Subcutaneous abdominal adipose tissue (tissue), 5 donors: ENCODE measurements at regions not wholly inside any gene's neighbourhood (a gene's known extent, or its start where the extent isn't known, plus 50 kb on each side); places are given as distances from the start of the nearest gene placed in this dataset.

Source experiments
- H3K27ac ChIP-seq: one replicate; pipeline ENCODE4 v1.7.0; 2013; ENCODE audit warnings: low read depth, mild to moderate bottlenecking, inconsistent platforms, low read length, moderate library complexity
- H3K27me3 ChIP-seq, 5 donors: one replicate each; pipeline ENCODE4 v1.7.0; 2013; ENCODE audit warnings: low read length in 5 of 5, inconsistent platforms in 1 of 5; ENCODE audit not compliant: control insufficient read depth in 5 of 5, insufficient read depth in 4 of 5
- H3K36me3 ChIP-seq, 5 donors: one replicate each; pipeline ENCODE4 v1.7.0; 2013; ENCODE audit warnings: low read length in 5 of 5; ENCODE audit not compliant: control insufficient read depth in 5 of 5, insufficient read depth in 5 of 5
- H3K4me1 ChIP-seq, 5 donors: one replicate each; pipeline ENCODE4 v1.7.0; 2013; ENCODE audit warnings: low read length in 5 of 5, mild to moderate bottlenecking in 3 of 5, moderate library complexity in 1 of 5; ENCODE audit not compliant: control insufficient read depth in 5 of 5, insufficient read depth in 5 of 5
- H3K4me3 ChIP-seq, 5 donors: one replicate each; pipeline ENCODE4 v1.7.0; 2013; ENCODE audit warnings: low read length in 5 of 5, low read depth in 1 of 5
- H3K9ac ChIP-seq, 5 donors: one replicate each; pipeline ENCODE4 v1.7.0; 2013; ENCODE audit warnings: low read length in 5 of 5, mild to moderate bottlenecking in 4 of 5, moderate library complexity in 3 of 5
- H3K9me3 ChIP-seq, 5 donors: one replicate each; pipeline ENCODE4 v1.7.0; 2013; ENCODE audit warnings: low read length in 5 of 5; ENCODE audit not compliant: control insufficient read depth in 5 of 5
- donor health status: healthy.
- donor health status: healthy.
- donor health status: healthy.
- donor health status: healthy.
- donor health status: healthy.

DNA sequence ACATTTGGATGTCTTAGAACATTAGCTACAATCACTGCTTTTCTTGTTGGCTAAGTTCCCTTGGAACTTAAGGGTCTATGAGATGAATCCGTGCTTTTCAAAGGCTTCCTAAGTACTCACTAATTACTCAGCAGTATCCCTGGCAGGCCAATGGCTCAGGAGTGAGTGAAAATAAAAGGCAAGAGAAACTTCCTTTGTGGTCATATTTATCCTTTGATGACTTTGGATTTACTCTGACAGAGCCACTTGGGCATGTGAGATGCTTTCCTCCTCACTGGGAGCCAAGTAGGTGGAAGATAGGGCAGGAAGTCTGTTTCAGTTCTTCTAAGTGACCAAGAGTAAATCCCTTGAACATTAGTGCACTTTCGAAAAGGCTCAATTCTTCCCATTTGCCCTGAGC is 224.3 kb upstream of the FOXA2 start:
- H3K27me3 ChIP-seq, result no peaks in the 10 kb centered on the region
- H3K27ac ChIP-seq, result no peak overlapping the region
- no peaks in the 10 kb centered on the region for H3K9me3 ChIP-seq
- H3K4me3 ChIP-seq, result no peak overlapping the region
- H3K4me1 ChIP-seq, result peaks cover 0 to 11% (median 0%) of the 10 kb centered on the region in 5 donors
- H3K9ac ChIP-seq, result no peak overlapping the region
- H3K36me3 ChIP-seq, result no peaks in the 10 kb centered on the region

DNA sequence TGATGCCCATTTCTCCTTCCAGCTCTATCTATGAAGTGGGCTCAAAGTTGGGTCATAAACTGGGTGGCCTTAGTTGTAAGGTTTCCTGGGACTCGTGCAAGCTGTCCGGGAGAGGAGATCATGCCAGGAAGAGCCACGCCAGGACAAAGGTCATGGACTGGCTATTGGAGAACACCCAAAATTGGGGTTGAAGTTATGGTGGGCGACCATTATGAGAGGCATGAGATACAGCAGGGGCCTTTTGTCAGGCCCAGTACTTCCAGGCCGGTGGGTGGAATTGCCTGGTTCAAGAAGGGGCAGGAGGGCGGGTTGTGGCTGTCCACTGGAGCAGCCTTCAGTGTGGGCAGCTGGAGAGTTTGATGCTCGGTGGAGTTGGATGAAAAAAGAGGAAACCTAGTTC is 225.1 kb upstream of the SSTR4 start:
- H3K27ac ChIP-seq, result no peak overlapping the region
- H3K9ac ChIP-seq, result no peak overlapping the region
- H3K27me3 ChIP-seq, result no peaks in the 10 kb centered on the region
- H3K36me3 ChIP-seq, result no peaks in the 10 kb centered on the region
- H3K4me1 ChIP-seq, result peaks cover 0 to 8% (median 0%) of the 10 kb centered on the region in 5 donors
- no peak overlapping the region for H3K4me3 ChIP-seq
- H3K9me3 ChIP-seq, result no peaks in the 10 kb centered on the region

DNA sequence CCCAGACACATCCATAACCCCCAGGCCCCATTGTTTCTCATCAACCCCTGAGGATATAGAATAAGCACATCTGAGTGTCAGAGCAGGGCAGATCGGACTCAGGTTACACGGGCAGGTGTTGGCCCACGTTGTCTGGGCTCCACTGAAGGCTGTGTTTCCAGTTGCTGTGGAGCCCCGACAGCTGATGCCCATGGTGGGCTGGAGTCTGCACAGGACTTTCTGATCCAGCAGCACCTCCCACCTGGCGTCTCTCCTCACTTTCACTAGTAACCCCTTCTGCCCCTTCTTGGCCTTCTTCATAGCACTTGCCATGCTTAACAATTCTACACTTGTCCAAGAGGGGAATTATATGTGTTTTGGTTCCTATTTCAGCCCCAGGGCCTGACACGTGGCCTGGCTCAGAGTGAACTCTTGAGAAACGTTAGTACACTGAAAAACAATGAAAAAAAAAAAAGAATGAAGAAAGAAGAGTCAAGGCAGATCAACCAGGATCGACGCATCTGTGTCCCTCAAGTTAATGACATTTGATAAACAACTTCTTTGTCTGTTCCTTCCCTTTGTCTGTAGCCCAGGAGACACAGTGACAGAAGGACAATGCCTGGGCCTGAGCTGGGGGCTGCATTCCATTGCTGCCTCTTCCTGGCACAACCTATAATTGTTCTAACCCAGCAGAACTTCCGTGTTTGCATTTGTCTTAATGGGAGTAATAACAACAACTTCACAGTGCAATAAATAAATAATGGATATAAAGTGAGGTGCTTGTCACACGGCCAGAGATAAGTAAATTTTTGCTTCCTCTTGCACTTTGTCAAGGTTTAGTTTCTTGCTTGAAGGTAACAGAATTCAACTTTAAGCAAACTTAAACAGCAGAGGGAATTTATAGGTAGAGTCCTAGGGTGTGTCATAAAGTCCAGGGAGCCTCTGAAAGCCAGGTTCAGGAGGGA is 224.2 kb upstream of the SSTR4 start:
- Histone ChIP-seq H3K9ac (no peak overlapping the region), H3K9me3 (no peaks in the 10 kb centered on the region), H3K4me3 (no peak overlapping the region), H3K27ac (no peak overlapping the region), H3K27me3 (no peaks in the 10 kb centered on the region), H3K36me3 (no peaks in the 10 kb centered on the region), H3K4me1 (peaks cover 0 to 10% (median 0%) of the 10 kb centered on the region in 5 donors)

DNA sequence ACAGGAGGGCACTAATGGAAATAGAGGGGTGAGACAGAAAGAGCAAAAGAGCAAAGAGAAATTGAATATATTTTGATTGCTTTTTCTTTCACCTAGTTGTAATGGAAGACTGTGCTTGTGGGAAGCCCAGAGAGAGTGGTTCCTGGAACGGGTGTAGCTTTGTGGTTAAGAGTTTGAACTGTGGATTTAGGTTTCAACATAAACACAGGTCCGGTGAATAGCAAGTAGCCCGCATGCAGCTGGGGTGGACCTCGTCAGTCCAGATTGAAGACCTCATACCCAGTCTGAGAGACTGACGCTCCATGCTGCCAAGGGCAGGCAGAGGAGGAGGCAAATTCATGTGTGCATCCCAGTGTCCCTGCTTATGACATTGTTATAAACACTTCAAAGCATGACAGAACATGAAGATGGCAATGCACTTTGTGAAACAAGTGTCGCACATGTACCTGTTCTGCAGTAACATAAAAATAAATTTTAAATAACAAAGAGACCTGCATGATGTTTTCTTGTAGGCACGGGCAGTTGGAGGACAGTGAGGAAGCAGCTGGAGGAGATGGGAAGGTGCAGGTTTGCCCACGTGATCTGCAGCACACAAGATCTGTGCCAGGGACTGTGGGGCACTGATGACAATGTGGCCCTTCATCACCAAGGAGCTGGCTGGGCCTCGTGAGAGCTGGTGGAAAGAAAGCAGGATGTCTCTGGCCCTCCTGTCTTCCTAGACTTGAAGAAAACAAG is 220.5 kb upstream of the SSTR4 start:
- no peak overlapping the region for H3K27ac ChIP-seq
- H3K4me1 ChIP-seq, result peaks cover 0 to 6% (median 0%) of the 10 kb centered on the region in 5 donors
- no peaks in the 10 kb centered on the region for H3K9me3 ChIP-seq
- no peak overlapping the region for H3K4me3 ChIP-seq
- no peaks in the 10 kb centered on the region for H3K27me3 ChIP-seq
- H3K9ac ChIP-seq, result no peak overlapping the region
- H3K36me3 ChIP-seq, result no peaks in the 10 kb centered on the region

DNA sequence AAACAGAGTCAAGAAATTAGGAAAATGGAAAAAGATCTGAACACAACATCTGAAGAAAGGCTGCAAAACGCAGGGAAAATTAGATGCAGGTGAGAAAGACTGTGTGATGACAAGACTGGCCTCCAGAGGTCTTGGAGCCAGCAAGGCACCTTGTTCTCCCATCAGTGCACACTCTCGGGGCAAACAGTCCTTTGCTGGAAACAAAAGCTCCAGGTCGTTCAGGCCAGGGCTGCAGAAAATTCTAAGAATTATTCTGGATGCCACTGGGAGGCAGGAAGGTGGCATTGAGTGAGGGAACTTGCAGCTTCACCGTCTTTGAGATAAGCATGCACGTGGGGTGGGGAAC is 219.9 kb upstream of the SSTR4 start:
- no peak overlapping the region for H3K27ac ChIP-seq
- no peaks in the 10 kb centered on the region for H3K36me3 ChIP-seq
- no peaks in the 10 kb centered on the region for H3K9me3 ChIP-seq
- no peaks in the 10 kb centered on the region for H3K27me3 ChIP-seq
- peaks cover 0 to 6% (median 0%) of the 10 kb centered on the region in 5 donors for H3K4me1 ChIP-seq
- no peak overlapping the region for H3K9ac ChIP-seq
- no peak overlapping the region for H3K4me3 ChIP-seq

DNA sequence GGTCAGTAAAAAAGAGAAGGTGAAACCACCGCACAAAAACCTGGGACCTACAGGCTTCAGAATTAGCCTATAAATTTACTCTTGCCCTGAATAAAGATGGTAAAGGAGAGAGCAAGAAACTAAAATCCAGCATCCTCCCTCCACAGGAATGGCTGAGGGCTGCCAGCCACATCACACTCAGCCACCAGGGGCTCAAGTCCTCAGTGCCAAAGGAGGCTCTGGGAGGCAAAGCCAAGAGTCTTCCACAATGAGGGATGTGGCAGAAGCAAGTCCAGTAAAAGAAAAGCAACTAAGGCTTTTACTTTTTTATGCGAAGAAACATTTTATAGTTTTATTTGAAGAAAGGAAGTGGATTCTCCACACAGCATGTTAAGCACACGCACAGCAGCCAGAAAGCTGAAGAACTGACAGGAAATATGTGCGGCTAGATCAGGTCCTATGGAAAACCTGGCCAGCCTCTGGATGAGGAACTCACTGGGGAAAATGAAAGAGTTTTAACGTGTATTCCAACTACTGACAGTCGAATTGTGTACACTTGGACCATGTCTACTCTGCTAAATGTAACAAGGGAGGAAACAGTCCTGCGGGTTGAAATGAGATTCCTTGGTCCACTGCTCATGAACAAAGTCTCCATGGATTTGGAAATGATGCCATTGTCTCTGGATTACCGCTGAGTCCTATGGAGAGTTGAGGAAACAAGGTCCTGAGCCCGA is 219.4 kb upstream of the SSTR4 start:
- Histone ChIP-seq H3K4me1 (peaks cover 0 to 6% (median 0%) of the 10 kb centered on the region in 5 donors), H3K4me3 (no peak overlapping the region), H3K9me3 (no peaks in the 10 kb centered on the region), H3K36me3 (no peaks in the 10 kb centered on the region), H3K27ac (no peak overlapping the region), H3K27me3 (no peaks in the 10 kb centered on the region), H3K9ac (no peak overlapping the region)

DNA sequence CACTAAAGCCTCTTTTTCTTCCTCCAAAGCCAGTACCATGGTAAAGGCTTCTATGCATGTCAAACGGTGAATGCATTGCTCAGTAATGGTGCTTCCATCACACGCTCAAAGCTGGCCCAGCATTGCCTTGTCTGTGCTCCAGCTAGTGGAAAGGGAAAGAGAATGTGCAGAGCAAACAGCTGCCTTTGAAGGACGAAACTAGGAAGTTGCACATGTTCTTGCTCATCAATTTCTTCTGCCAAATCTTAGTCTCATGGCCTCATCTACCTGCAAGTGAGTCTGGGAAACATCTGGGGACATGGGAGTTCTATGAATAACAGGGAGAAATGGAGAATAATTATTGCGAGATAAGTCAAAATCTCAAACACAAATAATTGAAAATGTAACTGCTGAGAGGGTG is 216.5 kb upstream of the SSTR4 start:
- Histone ChIP-seq H3K27ac (no peak overlapping the region), H3K36me3 (no peaks in the 10 kb centered on the region), H3K9ac (no peak overlapping the region), H3K9me3 (no peaks in the 10 kb centered on the region), H3K27me3 (peaks cover 0 to 4% (median 0%) of the 10 kb centered on the region in 5 donors), H3K4me1 (peaks cover 0 to 6% (median 0%) of the 10 kb centered on the region in 5 donors), H3K4me3 (no peak overlapping the region)

DNA sequence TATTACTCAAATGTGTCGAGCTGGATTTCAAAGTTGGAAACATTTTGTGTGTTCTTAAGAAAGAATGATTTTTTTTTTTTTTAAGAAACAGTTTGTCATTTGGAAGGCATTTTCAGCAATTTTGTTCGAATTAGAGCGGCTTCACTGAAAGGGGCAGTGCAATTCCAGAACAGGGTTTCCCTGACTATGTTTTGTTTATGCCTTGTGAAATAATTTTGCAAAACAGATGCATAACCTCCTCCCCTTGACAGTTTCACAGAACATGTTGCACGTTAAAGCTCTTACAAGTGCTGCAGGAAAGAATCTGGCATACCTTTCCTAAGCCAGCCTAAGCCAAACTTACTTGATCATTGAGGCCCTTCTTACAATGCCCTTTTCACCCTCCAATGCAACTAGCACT is 216.0 kb upstream of the SSTR4 start:
- Histone ChIP-seq H3K9me3 (no peaks in the 10 kb centered on the region), H3K27me3 (peaks cover 0 to 4% (median 0%) of the 10 kb centered on the region in 5 donors), H3K9ac (no peak overlapping the region), H3K4me1 (peaks cover 0 to 6% (median 0%) of the 10 kb centered on the region in 5 donors), H3K27ac (no peak overlapping the region), H3K4me3 (no peak overlapping the region), H3K36me3 (no peaks in the 10 kb centered on the region)

DNA sequence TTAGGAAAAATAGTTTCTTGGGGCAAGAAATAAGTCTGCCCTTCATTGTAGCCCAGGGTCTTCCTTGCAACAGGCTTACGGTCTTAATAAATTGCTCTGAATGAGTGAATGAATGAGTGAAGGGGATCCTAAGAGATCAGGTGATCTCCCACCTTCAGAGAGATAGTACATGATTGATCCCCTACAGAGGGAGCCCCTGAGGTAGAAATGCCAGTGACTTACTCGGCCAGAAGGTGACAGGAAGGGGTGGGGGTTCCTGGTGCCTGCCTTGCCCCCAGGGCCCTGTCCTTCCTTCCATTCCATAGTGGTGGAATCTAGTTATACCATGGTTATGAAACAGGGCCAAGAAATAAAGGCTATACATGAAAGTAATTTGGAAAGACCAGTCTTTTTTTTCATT is 215.3 kb upstream of the SSTR4 start:
- peaks cover 0 to 4% (median 0%) of the 10 kb centered on the region in 5 donors for H3K27me3 ChIP-seq
- H3K36me3 ChIP-seq, result no peaks in the 10 kb centered on the region
- H3K4me1 ChIP-seq, result peaks cover 0 to 6% (median 0%) of the 10 kb centered on the region in 5 donors
- H3K9ac ChIP-seq, result no peak overlapping the region
- no peak overlapping the region for H3K4me3 ChIP-seq
- H3K27ac ChIP-seq, result no peak overlapping the region
- H3K9me3 ChIP-seq, result no peaks in the 10 kb centered on the region
